ENCODE measurements at regions not wholly inside any gene's neighbourhood (a gene's known extent, or its start where the extent isn't known, plus 50 kb on each side); places are given as distances from the start of the nearest gene placed in this dataset.
A peak's percentile ranks its signal among the peaks of the same experiment; 100 is the strongest.
"Not testable (repeated sequence)": the region's sequence is repeated elsewhere in the genome, so short reads cannot be mapped to it uniquely, and the experiment has no call there.

DNA sequence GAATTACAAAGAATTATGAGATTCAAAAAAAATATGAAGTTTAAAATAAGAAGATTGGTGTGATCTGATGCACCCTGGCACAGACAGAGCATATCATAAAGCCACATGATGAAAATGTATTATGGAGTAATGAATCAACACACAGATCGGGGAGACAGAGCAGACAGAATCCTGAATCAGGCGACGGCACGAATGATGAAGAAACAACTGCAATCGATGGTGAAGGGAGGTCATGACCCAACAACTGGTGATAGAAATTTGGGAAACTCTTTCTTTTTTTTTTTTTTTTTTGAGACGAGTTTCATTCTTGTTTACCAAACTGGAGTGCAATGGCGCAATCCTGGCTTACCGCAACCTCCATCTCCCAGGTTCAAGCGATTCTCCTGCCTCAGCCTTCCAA lies 1054.0 kb downstream of the TYW1 start:
- in situ Hi-C loops (cut with MboI; ENCODE audit: low pct_unique_long_range_greater_than_20kb in 2 of 9, low sequenced_read_pairs in 9 of 9, unreplicated experiment in 9 of 9): no loop called here
- ATAC-seq (replicated peaks in 6 of 8): no peak
- no peak overlapping the region for H3K4me3 ChIP-seq
- 50 to 93% (median 84%) methylated on average over 4 to 9 of the region's 9 CpGs; no CpG with 5 or more reads in 1 of the 10 experiments for WGBS, 10 experiments
- no peak overlapping the region for H3K27ac ChIP-seq
- H3K4me1 ChIP-seq (replicated peaks in 1 of 2): no peaks in the 10 kb centered on the region

DNA sequence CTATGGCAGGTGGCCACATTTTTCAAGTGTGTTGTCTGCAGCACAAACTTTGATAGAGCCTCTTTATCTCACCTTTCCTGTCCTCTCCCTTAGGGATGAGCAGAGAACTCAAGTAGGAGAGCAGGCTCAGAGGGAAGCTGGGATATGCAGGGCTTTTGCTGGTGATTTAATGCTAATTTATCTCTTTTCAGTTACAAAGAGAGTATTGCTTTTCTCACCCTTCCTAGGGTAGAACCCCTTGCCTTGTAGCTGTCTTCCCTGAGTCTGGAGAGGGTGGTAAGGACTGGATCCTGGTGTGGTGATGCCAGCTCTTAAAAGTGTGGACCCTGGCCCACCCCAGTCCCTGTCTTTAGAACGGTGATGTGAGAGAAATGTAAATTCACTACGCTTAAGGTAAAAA lies 1061.4 kb downstream of the TYW1 start:
- peak in 3 of 8 experiments; percentile 22 to 31 (median 26) for ATAC-seq (replicated peaks in 6 of 8)
- WGBS, 10 experiments: 40 to 100% (median 64%) methylated on average over 1 to 2 of the region's 2 CpGs; no CpG with 5 or more reads in 5 of the 10 experiments
- H3K27ac ChIP-seq: no peak overlapping the region
- in situ Hi-C loops (cut with MboI; ENCODE audit: low pct_unique_long_range_greater_than_20kb in 2 of 9, low sequenced_read_pairs in 9 of 9, unreplicated experiment in 9 of 9): no loop called here
- peaks cover 0 to 5% of the 10 kb centered on the region in 2 donors for H3K4me1 ChIP-seq (replicated peaks in 1 of 2)
- H3K4me3 ChIP-seq: no peak overlapping the region

DNA sequence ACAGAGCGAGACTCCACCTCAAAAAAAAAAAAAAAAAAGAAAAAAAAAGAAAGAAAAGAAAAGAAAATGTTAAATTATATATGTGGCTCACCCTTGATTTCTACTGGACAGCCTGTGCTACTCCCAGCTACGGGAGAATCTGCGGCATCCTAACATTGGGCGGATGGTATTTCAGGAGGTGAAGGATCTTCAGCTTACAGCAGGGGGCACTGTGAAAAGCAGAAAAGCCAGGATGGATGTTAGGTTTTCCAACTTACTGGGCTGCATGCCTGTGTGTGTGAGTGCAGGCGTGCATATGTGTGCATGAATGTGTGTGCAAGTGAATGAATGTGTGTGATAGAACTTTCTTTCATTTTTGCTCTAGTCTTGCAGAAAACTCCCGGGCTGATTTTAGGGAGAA lies 1066.5 kb downstream of the TYW1 start:
- H3K4me1 ChIP-seq (replicated peaks in 1 of 2): peaks cover 3 to 6% of the 10 kb centered on the region in 2 donors
- no peak for ATAC-seq (replicated peaks in 6 of 8)
- H3K27ac ChIP-seq: no peak overlapping the region
- in situ Hi-C loops (cut with MboI; ENCODE audit: low pct_unique_long_range_greater_than_20kb in 2 of 9, low sequenced_read_pairs in 9 of 9, unreplicated experiment in 9 of 9): no loop called here
- no peak overlapping the region for H3K4me3 ChIP-seq
- 56 to 83% (median 80%) methylated on average over 1 to 6 of the region's 6 CpGs; no CpG with 5 or more reads in 1 of the 10 experiments for WGBS, 10 experiments

DNA sequence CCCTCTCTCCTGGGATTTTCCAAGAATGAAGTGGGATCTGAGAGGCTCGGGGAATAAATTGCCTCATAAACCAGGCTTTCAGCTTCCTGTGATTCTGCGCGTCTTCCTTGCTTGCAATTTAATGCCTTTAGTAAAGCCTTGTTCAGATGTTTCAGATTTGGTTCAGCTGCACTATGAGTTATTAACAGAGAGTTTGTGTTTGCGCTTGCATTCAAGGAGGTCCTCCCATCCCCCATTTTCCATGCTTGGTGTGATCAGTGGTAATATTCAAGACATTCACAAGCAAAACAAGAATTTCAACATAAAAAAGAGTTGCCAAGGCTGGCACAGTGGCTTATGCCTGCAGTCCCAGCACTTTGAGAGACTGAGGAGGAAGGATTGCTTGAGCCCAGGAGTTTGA lies 1068.9 kb downstream of the TYW1 start:
- 0 to 100% (median 82%) methylated on average over 1 to 4 of the region's 4 CpGs; no CpG with 5 or more reads in 3 of the 10 experiments for WGBS, 10 experiments
- no peak for ATAC-seq (replicated peaks in 6 of 8)

DNA sequence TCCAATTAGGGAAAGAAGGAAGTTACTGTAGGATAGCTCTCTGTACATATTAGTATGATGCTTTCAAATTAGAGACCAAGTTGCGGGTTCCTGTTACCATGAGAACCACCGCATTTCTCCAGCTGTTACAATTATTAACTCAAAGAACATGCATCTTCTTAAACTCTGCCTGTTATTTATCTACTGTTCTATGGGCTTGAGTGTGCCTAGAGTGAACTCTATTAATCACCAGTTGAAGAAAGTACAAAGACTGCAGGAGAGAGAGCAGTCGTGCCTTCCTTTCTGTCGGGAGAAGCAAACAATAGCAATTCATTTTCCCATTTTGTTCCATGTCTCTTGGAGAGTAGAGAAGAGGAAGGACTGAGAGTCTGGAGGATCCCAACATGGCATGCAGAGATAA lies 1071.2 kb downstream of the TYW1 start:
- no peak overlapping the region for H3K4me3 ChIP-seq
- H3K27ac ChIP-seq: no peak overlapping the region
- in situ Hi-C loops (cut with MboI; ENCODE audit: low pct_unique_long_range_greater_than_20kb in 2 of 9, low sequenced_read_pairs in 9 of 9, unreplicated experiment in 9 of 9): no loop called here
- peak in 4 of 8 experiments; percentile 52 to 74 (median 63) for ATAC-seq (replicated peaks in 6 of 8)
- peaks cover 6 to 7% of the 10 kb centered on the region in 2 donors for H3K4me1 ChIP-seq (replicated peaks in 1 of 2)
- WGBS, 10 experiments: 0 to 100% (median 9%) methylated on average over 1 to 4 of the region's 4 CpGs; no CpG with 5 or more reads in 3 of the 10 experiments

More for the DNA sequence above, 1068.9 kb downstream of the TYW1 start:
- peaks cover 6 to 7% of the 10 kb centered on the region in 2 donors for H3K4me1 ChIP-seq (replicated peaks in 1 of 2)
- H3K27ac ChIP-seq: no peak overlapping the region
- no peak overlapping the region for H3K4me3 ChIP-seq
- in situ Hi-C loops (cut with MboI; ENCODE audit: low pct_unique_long_range_greater_than_20kb in 2 of 9, low sequenced_read_pairs in 9 of 9, unreplicated experiment in 9 of 9): no loop called here

DNA sequence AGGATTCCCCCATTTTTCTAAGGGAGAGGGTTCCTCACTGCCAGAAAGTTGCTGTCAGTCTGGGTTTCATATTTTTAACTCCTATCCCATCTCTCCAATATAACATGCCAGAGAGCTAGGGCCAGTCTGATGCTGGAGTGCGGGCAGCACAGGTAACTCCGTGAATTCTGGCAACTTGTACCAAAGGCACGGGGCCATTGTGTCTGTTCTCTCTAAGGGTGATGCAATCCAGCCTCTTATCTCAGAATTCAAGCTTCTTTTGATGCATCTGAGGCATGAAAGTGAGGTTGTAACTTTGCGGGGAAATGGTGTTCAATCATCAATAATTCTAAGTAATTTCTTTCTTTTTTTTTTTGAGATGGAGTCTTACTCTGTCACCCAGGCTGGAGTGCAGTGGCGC lies 1074.4 kb downstream of the TYW1 start:
- Histone ChIP-seq H3K4me3 (no peak overlapping the region), H3K27ac (no peak overlapping the region), H3K4me1 (replicated peaks in 1 of 2) (peaks cover 7 to 9% of the 10 kb centered on the region in 2 donors)
- no peak for ATAC-seq (replicated peaks in 6 of 8)
- in situ Hi-C loops (cut with MboI; ENCODE audit: low pct_unique_long_range_greater_than_20kb in 2 of 9, low sequenced_read_pairs in 9 of 9, unreplicated experiment in 9 of 9): no loop called here
- 19 to 100% (median 68%) methylated on average over 1 to 5 of the region's 5 CpGs; no CpG with 5 or more reads in 3 of the 10 experiments for WGBS, 10 experiments

DNA sequence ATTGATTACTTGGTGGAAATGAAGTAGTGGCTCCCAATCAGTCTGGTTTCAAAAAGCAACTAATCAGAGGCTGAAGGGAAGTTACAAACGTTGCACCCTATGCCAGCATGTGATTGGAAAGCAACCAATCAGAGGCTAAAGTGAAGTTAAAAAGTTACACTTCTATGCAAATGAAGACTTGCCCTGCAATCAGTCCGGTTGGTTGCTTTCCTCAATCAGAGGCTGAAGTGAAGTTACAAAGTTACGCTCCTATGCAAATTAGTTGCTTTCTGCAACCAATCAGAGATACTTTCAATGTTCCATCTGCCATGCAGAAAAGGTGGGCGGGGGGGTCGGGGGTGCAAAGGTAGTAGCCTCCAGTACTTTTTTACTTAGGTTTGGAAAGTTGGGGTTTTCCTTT lies 1077.1 kb downstream of the TYW1 start:
- no peak for ATAC-seq (replicated peaks in 6 of 8)
- in situ Hi-C loops (cut with MboI; ENCODE audit: low pct_unique_long_range_greater_than_20kb in 2 of 9, low sequenced_read_pairs in 9 of 9, unreplicated experiment in 9 of 9): no loop called here
- 20 to 100% (median 73%) methylated on average over 1 to 3 of the region's 5 CpGs; no CpG with 5 or more reads in 4 of the 10 experiments for WGBS, 10 experiments
- H3K27ac ChIP-seq: no peak overlapping the region
- no peak overlapping the region for H3K4me3 ChIP-seq
- H3K4me1 ChIP-seq (replicated peaks in 1 of 2): peaks cover 3 to 9% of the 10 kb centered on the region in 2 donors

DNA sequence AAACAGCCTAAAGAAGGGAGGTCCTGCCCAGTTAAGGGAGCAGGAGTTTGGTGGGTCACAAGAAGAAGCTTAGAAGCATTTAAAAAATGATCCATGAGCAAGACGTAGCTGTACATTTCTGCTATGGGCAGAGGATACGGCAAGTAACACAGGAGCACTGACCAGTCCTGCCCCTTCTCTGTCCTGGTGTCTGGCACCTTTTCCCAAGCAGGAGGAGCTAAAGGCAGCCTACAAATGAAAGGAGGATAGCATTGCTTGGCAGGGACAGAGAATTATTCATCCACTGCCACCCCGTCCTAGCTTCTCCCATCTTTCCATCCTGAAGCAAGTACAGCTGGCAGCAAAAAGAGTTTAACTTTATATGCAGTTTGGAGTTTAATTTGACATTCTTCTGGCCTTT lies 1077.6 kb downstream of the TYW1 start:
- WGBS, 10 experiments: 0 to 100% (median 62%) methylated on average over 1 to 3 of the region's 3 CpGs; no CpG with 5 or more reads in 3 of the 10 experiments
- in situ Hi-C loops (cut with MboI; ENCODE audit: low pct_unique_long_range_greater_than_20kb in 2 of 9, low sequenced_read_pairs in 9 of 9, unreplicated experiment in 9 of 9): no loop called here
- ATAC-seq (replicated peaks in 6 of 8): no peak
- Histone ChIP-seq H3K4me1 (replicated peaks in 1 of 2) (peaks cover 3 to 9% of the 10 kb centered on the region in 2 donors), H3K4me3 (no peak overlapping the region), H3K27ac (no peak overlapping the region)

DNA sequence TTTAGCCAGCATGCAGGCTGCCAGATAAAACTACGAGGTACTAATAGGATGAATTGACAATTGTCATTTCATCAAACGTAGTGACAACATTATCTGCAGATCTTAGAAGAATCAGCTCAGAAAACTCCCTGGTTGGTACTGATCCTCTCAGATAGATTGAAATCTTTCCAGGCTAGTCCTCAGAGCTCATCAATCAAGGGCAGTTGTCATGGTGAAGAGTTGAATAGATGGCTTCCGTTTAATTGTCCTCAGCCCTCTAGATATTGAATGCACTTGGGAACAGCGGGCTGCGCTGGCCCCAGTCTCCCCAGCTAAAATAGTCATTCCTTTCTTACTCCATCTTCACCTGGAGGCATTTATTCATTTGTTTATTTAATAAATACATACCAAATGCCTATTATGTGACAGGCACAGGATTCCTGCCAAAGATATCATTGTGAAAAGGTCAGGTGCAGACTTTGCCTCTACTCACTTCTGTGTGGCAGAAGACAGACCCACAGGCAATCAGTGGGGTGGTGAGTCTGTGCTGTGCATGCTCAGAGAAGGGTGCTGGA lies 1081.6 kb downstream of the TYW1 start:
- Histone ChIP-seq H3K4me1 (replicated peaks in 1 of 2) (peaks cover 3 to 9% of the 10 kb centered on the region in 2 donors), H3K4me3 (no peak overlapping the region), H3K27ac (no peak overlapping the region)
- WGBS, 10 experiments: 5 to 80% (median 55%) methylated on average over 1 to 5 of the region's 5 CpGs; no CpG with 5 or more reads in 1 of the 10 experiments
- ATAC-seq (replicated peaks in 6 of 8): peak in 4 of 8 experiments; percentile 17 to 75 (median 63)
- in situ Hi-C loops (cut with MboI; ENCODE audit: low pct_unique_long_range_greater_than_20kb in 2 of 9, low sequenced_read_pairs in 9 of 9, unreplicated experiment in 9 of 9): no loop called here

DNA sequence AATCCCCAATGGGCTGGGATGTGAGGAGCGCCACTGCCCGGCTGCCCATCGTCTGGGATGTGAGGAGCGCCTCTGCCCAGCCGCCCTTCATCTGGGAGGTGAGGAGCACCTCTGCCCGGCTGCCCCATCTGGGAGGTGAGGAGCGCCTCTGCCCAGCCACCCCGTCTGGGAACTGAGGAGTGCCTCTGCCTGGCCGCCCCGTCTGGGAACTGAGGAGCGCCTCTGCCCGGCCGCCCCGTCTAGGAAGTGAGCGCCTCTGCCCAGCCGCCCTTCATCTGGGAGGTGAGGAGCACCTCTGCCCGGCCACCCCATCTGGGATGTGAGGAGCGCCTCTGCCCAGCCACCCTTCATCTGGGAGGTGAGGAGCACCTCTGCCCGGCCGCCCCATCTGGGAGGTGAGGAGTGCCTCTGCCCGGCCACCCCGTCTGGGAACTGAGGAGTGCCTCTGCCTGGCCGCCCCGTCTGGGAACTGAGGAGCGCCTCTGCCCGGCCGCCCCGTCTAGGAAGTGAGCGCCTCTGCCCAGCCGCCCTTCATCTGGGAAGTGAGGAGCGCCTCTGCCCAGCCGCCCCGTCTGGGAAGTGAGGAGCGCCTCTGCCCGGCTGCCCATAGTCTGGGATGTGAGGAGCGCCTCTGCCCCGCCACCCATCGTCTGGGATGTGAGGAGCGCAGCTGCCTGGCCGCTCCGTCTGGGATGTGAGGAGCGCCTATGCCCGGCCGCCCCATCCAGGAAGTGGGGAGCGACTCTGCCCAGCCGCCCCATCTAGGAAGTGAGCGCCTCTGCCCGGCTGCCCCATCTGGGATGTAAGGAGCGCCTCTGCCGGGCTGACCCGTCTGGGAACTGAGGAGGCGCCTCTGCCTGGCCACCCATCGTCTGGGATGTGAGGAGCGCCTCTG lies 1085.7 kb downstream of the TYW1 start:
- in situ Hi-C loops (cut with MboI; ENCODE audit: low pct_unique_long_range_greater_than_20kb in 2 of 9, low sequenced_read_pairs in 9 of 9, unreplicated experiment in 9 of 9); ATAC-seq (replicated peaks in 6 of 8); H3K4me3 ChIP-seq; H3K27ac ChIP-seq; H3K4me1 ChIP-seq (replicated peaks in 1 of 2): not testable (repeated sequence)
- 80 to 90% methylated on average over 1 to 2 of the region's 54 CpGs; no CpG with 5 or more reads in 8 of the 10 experiments for WGBS, 10 experiments

DNA sequence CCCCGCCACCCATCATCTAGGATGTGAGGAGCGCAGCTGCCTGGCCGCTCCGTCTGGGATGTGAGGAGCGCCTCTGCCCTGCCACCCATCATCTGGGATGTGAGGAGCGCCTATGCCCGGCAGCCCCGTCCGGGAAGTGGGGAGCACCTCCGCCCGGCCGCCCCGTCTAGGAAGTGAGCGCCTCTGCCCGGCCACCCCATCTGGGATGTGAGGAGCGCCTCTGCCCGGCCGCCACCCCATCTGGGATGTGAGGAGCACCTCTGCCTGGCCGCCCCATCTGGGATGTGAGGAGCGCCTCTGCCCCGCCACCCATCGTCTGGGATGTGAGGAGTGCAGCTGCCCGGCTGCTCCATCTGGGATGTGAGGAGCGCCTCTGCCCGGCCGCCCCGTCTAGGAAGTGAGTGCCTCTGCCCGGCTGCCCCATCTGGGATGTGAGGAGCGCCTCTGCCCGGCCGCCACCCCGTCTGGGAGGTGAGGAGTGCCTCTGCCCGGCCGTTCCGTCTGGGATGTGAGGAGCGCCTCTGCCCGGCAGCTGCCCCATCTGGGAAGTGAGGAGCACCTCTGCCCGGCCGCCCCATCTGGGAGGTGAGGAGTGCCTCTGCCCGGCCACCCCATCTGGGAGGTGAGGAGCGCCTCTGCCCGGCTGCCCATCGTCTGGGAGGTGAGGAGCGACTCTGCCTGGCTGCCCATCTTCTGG lies 1086.5 kb downstream of the TYW1 start:
- H3K4me3 ChIP-seq; H3K4me1 ChIP-seq (replicated peaks in 1 of 2); H3K27ac ChIP-seq; in situ Hi-C loops (cut with MboI; ENCODE audit: low pct_unique_long_range_greater_than_20kb in 2 of 9, low sequenced_read_pairs in 9 of 9, unreplicated experiment in 9 of 9); ATAC-seq (replicated peaks in 6 of 8): not testable (repeated sequence)
- 91 to 100% (median 100%) methylated on average over 1 to 5 of the region's 44 CpGs; no CpG with 5 or more reads in 7 of the 10 experiments for WGBS, 10 experiments

DNA sequence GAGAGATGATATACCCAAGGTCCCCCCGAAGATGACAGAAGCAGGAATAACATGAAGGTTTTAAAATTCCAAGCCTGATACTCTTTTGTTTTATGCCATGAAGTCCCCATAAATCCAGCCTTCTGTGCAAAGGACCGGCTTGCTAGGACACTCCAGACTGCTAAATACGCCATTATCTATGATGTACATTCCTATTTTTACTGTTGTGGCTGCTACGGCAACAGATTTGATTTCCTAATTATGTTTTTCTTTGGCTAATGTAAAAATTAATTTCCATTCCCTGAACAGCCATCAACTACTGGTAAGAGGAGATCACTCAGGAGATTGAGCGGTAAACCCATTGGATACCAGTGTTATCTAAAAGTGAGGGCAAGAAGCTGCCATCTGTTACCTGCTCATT lies 1090.8 kb downstream of the TYW1 start:
- WGBS, 10 experiments: 0 to 100% (median 65%) methylated on average over 2 to 5 of the region's 5 CpGs; no CpG with 5 or more reads in 3 of the 10 experiments
- in situ Hi-C loops (cut with MboI; ENCODE audit: low pct_unique_long_range_greater_than_20kb in 2 of 9, low sequenced_read_pairs in 9 of 9, unreplicated experiment in 9 of 9): no loop called here
- Histone ChIP-seq H3K4me1 (replicated peaks in 1 of 2) (no peaks in the 10 kb centered on the region), H3K4me3 (no peak overlapping the region), H3K27ac (no peak overlapping the region)
- no peak for ATAC-seq (replicated peaks in 6 of 8)

DNA sequence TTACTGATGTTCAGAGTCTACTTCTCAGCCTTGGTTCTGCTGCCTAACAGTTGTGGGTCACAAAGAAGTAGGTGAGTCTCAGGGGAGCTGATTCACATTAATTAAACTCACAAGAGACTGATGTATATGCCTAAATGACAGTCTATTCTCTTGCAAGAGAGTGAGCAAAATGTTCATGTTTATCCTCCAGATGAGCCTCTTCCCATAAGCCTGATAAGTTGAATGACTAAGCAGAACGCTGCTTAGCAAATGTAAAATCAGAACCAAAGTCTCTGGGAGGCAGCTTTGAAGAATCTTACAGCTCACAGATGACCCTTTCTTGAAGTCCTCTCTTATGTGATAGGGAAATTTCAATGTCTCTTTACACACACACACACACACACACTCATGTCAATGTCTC lies 1092.2 kb downstream of the TYW1 start:
- in situ Hi-C loops (cut with MboI; ENCODE audit: low pct_unique_long_range_greater_than_20kb in 2 of 9, low sequenced_read_pairs in 9 of 9, unreplicated experiment in 9 of 9): no loop called here
- 0 to 100% (median 20%) methylated on average over 1 of the region's 1 CpG; no CpG with 5 or more reads in 3 of the 10 experiments for WGBS, 10 experiments
- H3K4me3 ChIP-seq: no peak overlapping the region
- H3K4me1 ChIP-seq (replicated peaks in 1 of 2): no peaks in the 10 kb centered on the region
- ATAC-seq (replicated peaks in 6 of 8): peak in 2 of 8 experiments; percentile 33 to 56
- H3K27ac ChIP-seq: no peak overlapping the region

All from motor neuron (in vitro differentiated cells).